ENCODE measurements at regions not wholly inside any gene's neighbourhood (a gene's known extent, or its start where the extent isn't known, plus 50 kb on each side); places are given as distances from the start of the nearest gene placed in this dataset.

DNA sequence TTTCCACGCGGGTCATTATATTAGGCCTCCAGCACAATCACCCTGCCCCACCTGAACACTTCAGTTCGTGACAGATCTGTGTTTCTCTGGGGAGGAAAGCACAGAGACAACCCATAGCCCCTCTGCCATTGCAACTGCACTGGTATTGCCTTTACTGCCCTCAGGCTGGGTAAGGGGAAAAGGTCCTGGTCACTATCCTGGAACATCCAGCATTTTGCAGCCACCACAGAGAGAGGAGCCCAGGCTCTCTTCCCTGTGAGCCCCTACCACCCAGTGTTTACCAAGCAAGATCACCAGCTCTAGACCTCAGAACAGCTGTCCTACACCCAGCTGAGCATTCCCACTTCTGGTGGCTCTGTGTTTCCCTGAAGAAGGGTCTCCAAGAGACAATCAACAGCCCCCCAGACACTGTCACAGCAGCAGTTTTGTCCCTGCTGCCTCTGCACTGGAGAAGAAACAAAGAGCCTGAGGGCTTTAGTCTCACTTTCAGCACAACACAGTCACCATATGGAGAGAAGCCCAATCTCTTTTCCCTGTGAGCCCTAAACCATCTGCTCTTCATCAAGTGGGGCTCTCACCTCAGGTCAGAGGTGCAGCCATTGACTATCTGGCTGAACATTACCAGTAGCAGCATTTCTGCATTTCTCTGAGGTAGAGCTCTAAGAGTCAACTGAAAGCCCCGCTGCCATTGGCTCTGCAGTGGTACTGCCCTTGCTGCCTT, 655.2 kb upstream of the FAM174A start (continued):
- TF ChIP-seq JUND (IDR thresholded peaks at IDR 0.05; ENCODE audit: low read length) (no peak), RAD21 (IDR thresholded peaks at IDR 0.05 in 1 of 2, conservative IDR thresholded peaks at IDR 0.05 in 1 of 2; ENCODE audit: low read depth in 2 of 2, low read length in 2 of 2) (no peak), RBBP5 (IDR thresholded peaks at IDR 0.05; ENCODE audit: borderline replicate concordance, low read depth, low read length) (no peak), TBP (IDR thresholded peaks at IDR 0.05; ENCODE audit: low read depth, low read length) (no peak), E2F6 (IDR thresholded peaks at IDR 0.05) (no peak)

Measured in H1 (cell line).